ENCODE measurements at regions not wholly inside any gene's neighbourhood (a gene's known extent, or its start where the extent isn't known, plus 50 kb on each side); places are given as distances from the start of the nearest gene placed in this dataset.

DNA sequence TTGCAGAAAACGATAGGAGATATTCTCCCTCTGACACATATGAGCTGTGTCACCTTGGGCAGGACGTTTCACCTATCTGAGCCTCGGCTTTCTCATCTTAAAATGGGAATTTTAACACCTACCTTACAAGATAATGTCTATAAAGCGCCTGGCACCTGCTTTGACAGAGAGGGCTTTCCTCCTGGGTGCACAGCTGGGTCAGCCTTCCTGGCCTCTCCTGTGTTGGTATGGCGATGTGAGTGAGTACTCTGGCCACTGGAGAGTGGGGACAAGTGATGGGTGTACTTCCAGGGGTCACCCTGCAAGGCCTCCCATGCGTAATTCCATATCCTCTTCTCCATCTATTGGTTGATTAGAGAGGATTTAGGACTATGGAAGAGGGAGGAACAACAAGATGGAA, 113.1 kb upstream of the SMIM23 start:
- peaks cover 13% of the 10 kb centered on the region for H3K4me1 Mint-ChIP-seq
- no peak overlapping the region for H3K4me3 Mint-ChIP-seq

DNA sequence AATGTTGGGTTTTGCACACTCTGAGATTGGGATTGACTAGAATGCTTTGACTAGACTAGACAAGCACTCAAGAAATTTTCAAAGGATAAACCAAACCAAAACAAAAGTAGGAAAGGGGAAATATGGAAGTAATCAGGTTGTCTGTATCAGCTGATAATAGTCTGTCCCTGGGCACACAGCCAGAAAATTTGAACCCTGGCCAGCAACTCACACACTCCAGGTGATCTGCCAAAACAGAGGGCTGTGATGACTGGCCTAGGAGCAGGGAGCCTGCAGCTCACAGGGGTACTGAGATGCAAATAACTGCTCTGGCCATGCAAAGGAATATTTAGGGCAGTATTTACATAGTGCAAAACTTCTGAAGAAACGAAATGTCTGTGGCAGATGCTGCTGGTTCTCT, 112.3 kb upstream of the SMIM23 start:
- Mint-ChIP-seq H3K4me1 (peaks cover 13% of the 10 kb centered on the region), H3K4me3 (no peak overlapping the region), H3K27me3 (peaks cover 26% of the 10 kb centered on the region), H3K9me3 (peaks cover 6% of the 10 kb centered on the region), H3K36me3 (no peaks in the 10 kb centered on the region), H3K27ac (no peak overlapping the region)
- no peak for DNase-seq

More for the DNA sequence above, 113.1 kb upstream of the SMIM23 start:
- DNase-seq = no peak
- Mint-ChIP-seq H3K27me3 (peaks cover 23% of the 10 kb centered on the region), H3K27ac (no peak overlapping the region), H3K9me3 (peaks cover 6% of the 10 kb centered on the region), H3K36me3 (no peaks in the 10 kb centered on the region)

- H3K4me3 Mint-ChIP-seq = no peak overlapping the region
- peaks cover 13% of the 10 kb centered on the region for H3K4me1 Mint-ChIP-seq
- H3K27ac Mint-ChIP-seq = no peak overlapping the region
- no peaks in the 10 kb centered on the region for H3K36me3 Mint-ChIP-seq
- no peak for DNase-seq
- peaks cover 6% of the 10 kb centered on the region for H3K9me3 Mint-ChIP-seq
- H3K27me3 Mint-ChIP-seq = peaks cover 26% of the 10 kb centered on the region
Observed at GRCh38 chr5:171673840-171674239, 111.8 kb upstream of the SMIM23 start.

DNA sequence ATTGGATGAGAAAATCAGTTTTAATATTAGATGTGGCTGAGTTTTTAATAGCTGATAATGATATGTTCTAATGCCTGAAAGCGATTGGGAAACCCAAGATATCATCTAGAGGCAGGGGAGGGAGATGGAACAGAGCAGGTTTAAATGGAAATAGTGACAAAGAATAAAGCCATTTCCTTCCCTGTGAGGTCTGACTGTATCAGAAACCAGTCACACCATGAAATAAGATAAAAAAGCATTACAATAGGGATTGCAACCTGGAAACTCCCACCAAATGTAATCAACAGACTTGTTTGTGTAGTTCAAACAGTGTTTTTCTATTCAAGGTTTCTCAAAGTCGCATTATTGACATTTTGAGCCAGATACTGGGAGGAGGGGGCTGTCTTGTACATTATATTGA, 110.1 kb upstream of the SMIM23 start:
- H3K4me3 Mint-ChIP-seq = no peak overlapping the region

GRCh38 chr5:171676286-171676944, 109.2 kb upstream of the SMIM23 start:
- H3K27ac Mint-ChIP-seq = no peak overlapping the region
- H3K4me1 Mint-ChIP-seq = peaks cover 13% of the 10 kb centered on the region
- no peak for DNase-seq
- H3K9me3 Mint-ChIP-seq = peaks cover 6% of the 10 kb centered on the region
- H3K4me3 Mint-ChIP-seq = no peak overlapping the region
- H3K27me3 Mint-ChIP-seq = peaks cover 31% of the 10 kb centered on the region
- no peaks in the 10 kb centered on the region for H3K36me3 Mint-ChIP-seq

More for the DNA sequence above, 110.1 kb upstream of the SMIM23 start:
- DNase-seq = no peak
- H3K36me3 Mint-ChIP-seq = no peaks in the 10 kb centered on the region
- H3K27ac Mint-ChIP-seq = peak overlapping the region; percentile 32
- H3K9me3 Mint-ChIP-seq = peaks cover 6% of the 10 kb centered on the region
- peaks cover 13% of the 10 kb centered on the region for H3K4me1 Mint-ChIP-seq
- H3K27me3 Mint-ChIP-seq = peaks cover 30% of the 10 kb centered on the region

- Mint-ChIP-seq H3K9me3 (peaks cover 6% of the 10 kb centered on the region), H3K36me3 (no peaks in the 10 kb centered on the region), H3K4me3 (no peak overlapping the region), H3K4me1 (peaks cover 17% of the 10 kb centered on the region), H3K27ac (no peak overlapping the region), H3K27me3 (peaks cover 46% of the 10 kb centered on the region)
- no peak for DNase-seq
Observed at GRCh38 chr5:171678646-171679045, 107.0 kb upstream of the SMIM23 start.

GRCh38 chr5:171680485-171680884, 105.1 kb upstream of the SMIM23 start:
- DNase-seq = no peak
- no peaks in the 10 kb centered on the region for H3K36me3 Mint-ChIP-seq
- peaks cover 11% of the 10 kb centered on the region for H3K4me1 Mint-ChIP-seq
- no peak overlapping the region for H3K4me3 Mint-ChIP-seq
- H3K27me3 Mint-ChIP-seq = peaks cover 40% of the 10 kb centered on the region
- H3K27ac Mint-ChIP-seq = no peak overlapping the region
- no peaks in the 10 kb centered on the region for H3K9me3 Mint-ChIP-seq

DNA sequence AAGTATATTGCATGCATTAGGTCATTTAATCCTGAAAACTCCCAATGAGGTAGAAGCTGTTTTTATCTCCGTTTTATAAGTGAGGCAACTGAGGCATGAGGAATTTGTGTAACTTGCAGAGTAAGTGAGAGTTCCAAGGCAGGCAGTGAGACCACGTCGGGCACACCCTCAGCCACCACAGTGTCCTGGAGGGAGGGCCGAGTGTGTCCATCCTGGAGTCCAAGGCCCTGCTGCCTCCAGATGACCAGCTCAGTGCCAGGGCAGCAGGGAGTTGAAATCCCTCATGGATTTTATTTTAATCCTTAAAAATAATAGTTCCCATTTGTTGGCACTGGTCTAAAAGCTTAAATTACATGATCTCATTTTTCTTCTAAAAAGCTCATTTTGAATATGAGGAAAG, 104.6 kb upstream of the SMIM23 start:
- Mint-ChIP-seq H3K4me3 (no peak overlapping the region), H3K4me1 (peaks cover 8% of the 10 kb centered on the region), H3K27ac (no peak overlapping the region), H3K27me3 (peaks cover 39% of the 10 kb centered on the region), H3K36me3 (no peaks in the 10 kb centered on the region), H3K9me3 (no peaks in the 10 kb centered on the region)
- no peak for DNase-seq

DNA sequence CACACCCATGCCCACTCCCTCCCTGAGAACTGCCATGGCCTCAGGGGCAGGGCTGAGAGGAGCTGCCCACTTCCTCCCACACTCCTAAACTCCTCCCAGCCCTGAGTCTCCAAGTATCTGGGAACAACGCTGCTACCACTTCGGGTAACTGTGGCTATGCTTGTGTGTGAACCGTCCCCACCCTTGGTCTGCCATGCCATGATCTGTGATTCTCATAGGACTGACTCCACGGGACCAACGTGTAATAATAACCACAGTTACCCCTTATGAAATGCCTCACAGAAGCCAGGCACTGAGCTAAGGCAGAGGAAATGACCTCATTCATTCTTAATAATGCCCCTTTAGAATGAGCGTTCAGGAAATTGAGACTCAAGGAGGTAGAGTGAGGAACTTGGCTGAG, 103.9 kb upstream of the SMIM23 start:
- DNase-seq = no peak
- peaks cover 4% of the 10 kb centered on the region for H3K4me1 Mint-ChIP-seq
- no peaks in the 10 kb centered on the region for H3K36me3 Mint-ChIP-seq

DNA sequence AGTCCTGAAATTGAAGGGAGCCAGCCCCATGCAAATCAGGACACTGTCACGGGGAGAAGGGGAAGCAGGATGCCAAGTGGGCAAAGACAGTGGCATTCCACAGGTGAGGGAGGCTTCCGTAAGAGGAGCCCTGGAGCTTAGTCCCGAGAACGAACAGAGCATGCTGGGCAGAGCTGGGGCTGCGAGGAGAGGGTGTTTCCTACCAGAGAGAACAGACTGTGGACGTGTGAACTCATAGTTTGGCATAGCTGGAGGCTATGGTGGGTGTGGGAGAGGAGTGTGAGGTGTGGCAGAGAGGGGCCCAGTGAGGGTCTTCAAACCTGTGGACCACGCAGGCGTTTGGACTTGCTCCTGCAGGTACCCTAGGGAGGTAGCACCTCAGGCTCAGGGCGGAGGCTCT, 102.8 kb upstream of the SMIM23 start:
- Mint-ChIP-seq H3K9me3 (no peaks in the 10 kb centered on the region), H3K27me3 (peaks cover 30% of the 10 kb centered on the region), H3K4me3 (no peak overlapping the region)

More for the DNA sequence above, 103.9 kb upstream of the SMIM23 start:
- no peak overlapping the region for H3K4me3 Mint-ChIP-seq
- H3K27ac Mint-ChIP-seq = no peak overlapping the region
- H3K27me3 Mint-ChIP-seq = peaks cover 35% of the 10 kb centered on the region
- H3K9me3 Mint-ChIP-seq = no peaks in the 10 kb centered on the region

GRCh38 chr5:171684169-171684568, 101.4 kb upstream of the SMIM23 start:
- Mint-ChIP-seq H3K9me3 (no peaks in the 10 kb centered on the region), H3K36me3 (no peaks in the 10 kb centered on the region), H3K4me3 (no peak overlapping the region), H3K27ac (no peak overlapping the region), H3K4me1 (peaks cover 4% of the 10 kb centered on the region), H3K27me3 (peaks cover 27% of the 10 kb centered on the region)
- no peak for DNase-seq

More for the DNA sequence above, 102.8 kb upstream of the SMIM23 start:
- H3K4me1 Mint-ChIP-seq = peaks cover 4% of the 10 kb centered on the region
- H3K36me3 Mint-ChIP-seq = no peaks in the 10 kb centered on the region
- DNase-seq = no peak
- no peak overlapping the region for H3K27ac Mint-ChIP-seq

DNA sequence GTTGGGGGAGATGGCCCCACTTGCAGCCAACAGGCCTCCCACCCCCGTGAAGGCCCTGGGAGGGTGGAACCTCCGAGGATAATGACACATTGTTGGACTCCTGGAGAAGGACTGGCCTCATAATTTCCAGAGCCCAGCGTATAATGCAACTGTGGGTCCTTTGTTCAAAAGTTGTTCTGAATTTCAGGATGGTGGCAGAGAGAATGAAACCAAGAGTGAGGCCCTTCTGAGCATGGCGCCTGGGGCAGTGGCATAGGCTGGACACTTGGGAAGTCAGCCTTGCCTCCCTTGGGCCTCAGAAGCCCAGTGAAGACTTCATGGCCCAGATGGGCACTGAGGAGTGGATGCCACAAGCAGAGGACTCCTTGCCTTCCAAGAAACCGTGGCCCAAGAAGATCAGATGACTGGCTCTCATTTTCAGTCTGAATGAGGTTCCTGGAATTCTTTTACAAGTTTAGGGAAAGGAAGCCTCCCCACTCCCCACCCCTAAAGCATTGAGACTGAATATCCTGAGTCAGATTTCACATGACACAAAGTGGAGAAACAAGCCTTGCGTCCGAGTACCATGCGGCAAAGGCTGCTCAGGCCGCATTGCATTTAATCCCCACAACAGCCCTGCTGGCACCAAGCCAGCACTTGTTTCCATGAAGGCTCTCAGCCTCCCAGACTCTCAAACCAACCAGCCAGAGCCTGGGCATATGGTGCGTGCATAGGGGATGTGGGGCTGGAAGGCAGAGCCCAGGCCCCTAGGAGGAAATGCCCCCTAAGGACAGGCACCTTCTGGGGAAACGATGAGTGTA, 96.7 kb upstream of the SMIM23 start:
- Mint-ChIP-seq H3K36me3 (no peaks in the 10 kb centered on the region), H3K27me3 (no peaks in the 10 kb centered on the region), H3K27ac (no peak overlapping the region), H3K4me1 (no peaks in the 10 kb centered on the region), H3K9me3 (no peaks in the 10 kb centered on the region), H3K4me3 (no peak overlapping the region)
- DNase-seq = no peak

DNA sequence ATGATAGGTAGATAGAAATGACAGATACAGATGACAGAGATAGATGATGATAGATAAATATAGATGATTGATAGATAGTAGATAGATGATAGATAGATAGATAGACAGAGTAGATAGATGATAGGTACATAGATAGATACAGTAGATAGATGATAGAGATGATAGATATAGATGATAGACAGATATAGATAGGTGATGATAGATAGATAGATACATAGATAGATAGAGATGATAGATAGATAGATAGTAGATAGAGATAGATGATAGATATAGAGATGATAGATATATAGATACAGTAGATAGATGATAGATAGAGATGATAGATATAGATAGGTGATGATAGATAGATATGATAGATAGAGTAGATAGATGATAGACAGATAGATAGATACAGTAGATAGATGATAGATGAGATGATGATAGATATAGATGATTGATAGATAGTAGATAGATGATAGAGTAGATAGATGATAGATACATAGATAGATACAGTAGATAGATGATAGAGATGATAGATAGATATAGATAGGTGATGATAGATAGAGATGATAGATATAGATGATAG, 95.7 kb upstream of the SMIM23 start:
- no peaks in the 10 kb centered on the region for H3K4me1 Mint-ChIP-seq
- H3K36me3 Mint-ChIP-seq = no peaks in the 10 kb centered on the region
- H3K9me3 Mint-ChIP-seq = no peaks in the 10 kb centered on the region
- H3K27me3 Mint-ChIP-seq = no peaks in the 10 kb centered on the region
- H3K4me3 Mint-ChIP-seq = no peak overlapping the region
- no peak overlapping the region for H3K27ac Mint-ChIP-seq
- DNase-seq = no peak

GRCh38 chr5:171692107-171692506, 93.5 kb upstream of the SMIM23 start:
- no peaks in the 10 kb centered on the region for H3K36me3 Mint-ChIP-seq
- DNase-seq = no peak
- H3K4me3 Mint-ChIP-seq = no peak overlapping the region
- H3K27ac Mint-ChIP-seq = no peak overlapping the region
- H3K27me3 Mint-ChIP-seq = no peaks in the 10 kb centered on the region
- no peaks in the 10 kb centered on the region for H3K4me1 Mint-ChIP-seq
- no peaks in the 10 kb centered on the region for H3K9me3 Mint-ChIP-seq

DNA sequence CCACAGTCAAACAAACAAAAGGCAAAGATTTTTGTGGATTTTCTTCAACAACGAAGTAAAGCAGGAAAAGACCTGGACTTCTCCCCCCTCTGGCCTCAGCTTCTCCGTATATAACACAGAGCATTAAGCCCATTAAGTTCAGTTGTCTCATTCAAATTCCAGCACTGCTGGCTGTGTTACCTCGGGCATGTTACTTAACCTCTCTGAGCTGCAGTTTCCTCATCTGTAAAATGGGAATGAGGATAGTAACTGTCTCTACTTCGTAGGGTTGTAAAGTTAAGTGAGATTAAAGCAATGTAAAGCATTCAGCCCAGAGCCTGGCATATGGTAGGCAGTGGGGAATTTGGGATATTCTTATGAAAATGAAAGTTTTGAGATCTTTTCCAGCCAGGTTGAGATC, 92.7 kb upstream of the SMIM23 start:
- Mint-ChIP-seq H3K4me3 (no peak overlapping the region), H3K36me3 (no peaks in the 10 kb centered on the region), H3K27ac (no peak overlapping the region), H3K9me3 (no peaks in the 10 kb centered on the region), H3K4me1 (no peaks in the 10 kb centered on the region), H3K27me3 (no peaks in the 10 kb centered on the region)
- no peak for DNase-seq
